Testis (tissue), 2 donors: ENCODE measurements at regions not wholly inside any gene's neighbourhood (a gene's known extent, or its start where the extent isn't known, plus 50 kb on each side); places are given as distances from the start of the nearest gene placed in this dataset.

Experiments used
- POLR2A ChIP-seq: fragments of 450-650 bp; IDR thresholded peaks from one replicate; pipeline ENCODE4 v1.6.1; 2017; ENCODE audit warnings: antibody characterized with exemption, mild to moderate bottlenecking, moderate library complexity
- TF ChIP-seq, protein P1 (sequence below), 3 experiments: fragments of 450-650 bp in 2 of 3; fragments of 200-600 bp in 1 of 3; sonication (generic) in 1 of 3; IDR thresholded peaks; one replicate each; pipeline ENCODE4 v1.5.1; 2016 to 2019; ENCODE audit warnings: antibody characterized with exemption in 3 of 3, mild to moderate bottlenecking in 2 of 3, moderate library complexity in 1 of 3

DNA sequence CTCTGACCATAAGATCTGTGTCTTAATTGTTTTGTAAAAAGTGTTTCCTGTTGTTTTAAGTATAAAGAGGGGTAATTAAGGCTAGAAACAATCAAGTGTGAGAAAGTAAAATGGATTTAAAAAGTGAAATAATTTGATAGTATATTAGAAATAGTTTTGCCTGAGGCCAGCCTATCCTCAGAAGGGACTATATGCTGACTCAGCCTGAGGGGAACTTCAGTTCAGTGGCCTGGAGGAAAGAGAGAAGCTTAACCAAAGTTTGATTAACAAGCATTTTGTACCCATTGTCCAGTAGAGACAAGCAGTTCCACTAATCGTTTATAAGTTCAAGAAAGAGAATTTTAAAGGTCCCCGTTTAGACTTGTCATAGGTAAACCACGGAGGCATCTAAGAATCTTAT is 1793.2 kb upstream of the PRR20A start:
- TF ChIP-seq, protein P1, sequence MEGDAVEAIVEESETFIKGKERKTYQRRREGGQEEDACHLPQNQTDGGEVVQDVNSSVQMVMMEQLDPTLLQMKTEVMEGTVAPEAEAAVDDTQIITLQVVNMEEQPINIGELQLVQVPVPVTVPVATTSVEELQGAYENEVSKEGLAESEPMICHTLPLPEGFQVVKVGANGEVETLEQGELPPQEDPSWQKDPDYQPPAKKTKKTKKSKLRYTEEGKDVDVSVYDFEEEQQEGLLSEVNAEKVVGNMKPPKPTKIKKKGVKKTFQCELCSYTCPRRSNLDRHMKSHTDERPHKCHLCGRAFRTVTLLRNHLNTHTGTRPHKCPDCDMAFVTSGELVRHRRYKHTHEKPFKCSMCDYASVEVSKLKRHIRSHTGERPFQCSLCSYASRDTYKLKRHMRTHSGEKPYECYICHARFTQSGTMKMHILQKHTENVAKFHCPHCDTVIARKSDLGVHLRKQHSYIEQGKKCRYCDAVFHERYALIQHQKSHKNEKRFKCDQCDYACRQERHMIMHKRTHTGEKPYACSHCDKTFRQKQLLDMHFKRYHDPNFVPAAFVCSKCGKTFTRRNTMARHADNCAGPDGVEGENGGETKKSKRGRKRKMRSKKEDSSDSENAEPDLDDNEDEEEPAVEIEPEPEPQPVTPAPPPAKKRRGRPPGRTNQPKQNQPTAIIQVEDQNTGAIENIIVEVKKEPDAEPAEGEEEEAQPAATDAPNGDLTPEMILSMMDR (IDR thresholded peaks at IDR 0.05) = no peak
- TF ChIP-seq POLR2A = no peak
